ENCODE measurements at regions not wholly inside any gene's neighbourhood (a gene's known extent, or its start where the extent isn't known, plus 50 kb on each side); places are given as distances from the start of the nearest gene placed in this dataset.

DNA sequence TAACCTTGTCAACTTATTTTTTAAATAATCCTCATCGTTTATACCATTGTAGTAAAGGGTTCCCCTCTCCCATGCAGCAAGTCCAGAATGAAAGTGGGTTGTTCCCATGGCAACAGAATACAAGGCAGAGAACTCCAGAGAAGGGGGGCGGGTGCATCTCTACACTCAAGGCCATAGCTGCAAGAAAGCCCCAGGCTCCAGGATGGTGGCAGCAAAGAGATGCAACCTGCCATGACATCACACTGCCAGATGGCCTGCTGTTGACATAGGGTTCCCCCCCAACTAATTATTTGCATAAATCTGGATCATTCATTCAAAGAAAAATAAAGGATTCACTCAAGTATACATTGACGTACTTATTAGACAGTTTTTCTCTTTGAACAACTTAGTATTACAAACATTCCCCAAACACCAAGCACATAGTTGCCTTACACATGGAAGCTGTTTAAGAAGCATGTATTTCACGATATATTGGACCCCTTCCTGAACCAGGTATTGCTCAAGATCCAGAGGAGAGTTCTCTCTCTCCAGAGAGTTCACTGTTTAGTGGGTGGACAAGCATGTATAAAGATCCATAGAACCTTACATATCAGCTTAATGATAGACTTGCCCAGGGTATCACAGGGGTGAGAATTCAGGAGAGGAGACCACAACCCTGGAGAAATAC is 87.4 kb upstream of the KLF7 start:
- intact Hi-C loops (cut with micrococcal nuclease) = no loop called here
- H3K4me1 Mint-ChIP-seq = no peaks in the 10 kb centered on the region
- no peak for ATAC-seq
- Histone ChIP-seq H3K4me1 (ENCODE audit: control insufficient read depth, insufficient read depth, low read length) (peaks cover 6% of the 10 kb centered on the region), H3K27ac (ENCODE audit: low read length) (no peak overlapping the region), H3K36me3 (ENCODE audit: control insufficient read depth, insufficient read depth, low read length) (no peaks in the 10 kb centered on the region), H3K4me3 (ENCODE audit: low read length) (no peak overlapping the region), H3K27me3 (ENCODE audit: control insufficient read depth, insufficient read depth, low read length) (no peaks in the 10 kb centered on the region), H3K9me3 (ENCODE audit: control insufficient read depth, insufficient read depth, low read length) (no peaks in the 10 kb centered on the region)
- H3K36me3 Mint-ChIP-seq = no peaks in the 10 kb centered on the region
- 80% methylated on average over 3 of the region's 4 CpGs for WGBS (ENCODE audit: insufficient coverage)
- H3K4me3 Mint-ChIP-seq = no peak overlapping the region
- no peak overlapping the region for H3K27ac Mint-ChIP-seq
- no peak for DNase-seq
- TF ChIP-seq, protein P1, sequence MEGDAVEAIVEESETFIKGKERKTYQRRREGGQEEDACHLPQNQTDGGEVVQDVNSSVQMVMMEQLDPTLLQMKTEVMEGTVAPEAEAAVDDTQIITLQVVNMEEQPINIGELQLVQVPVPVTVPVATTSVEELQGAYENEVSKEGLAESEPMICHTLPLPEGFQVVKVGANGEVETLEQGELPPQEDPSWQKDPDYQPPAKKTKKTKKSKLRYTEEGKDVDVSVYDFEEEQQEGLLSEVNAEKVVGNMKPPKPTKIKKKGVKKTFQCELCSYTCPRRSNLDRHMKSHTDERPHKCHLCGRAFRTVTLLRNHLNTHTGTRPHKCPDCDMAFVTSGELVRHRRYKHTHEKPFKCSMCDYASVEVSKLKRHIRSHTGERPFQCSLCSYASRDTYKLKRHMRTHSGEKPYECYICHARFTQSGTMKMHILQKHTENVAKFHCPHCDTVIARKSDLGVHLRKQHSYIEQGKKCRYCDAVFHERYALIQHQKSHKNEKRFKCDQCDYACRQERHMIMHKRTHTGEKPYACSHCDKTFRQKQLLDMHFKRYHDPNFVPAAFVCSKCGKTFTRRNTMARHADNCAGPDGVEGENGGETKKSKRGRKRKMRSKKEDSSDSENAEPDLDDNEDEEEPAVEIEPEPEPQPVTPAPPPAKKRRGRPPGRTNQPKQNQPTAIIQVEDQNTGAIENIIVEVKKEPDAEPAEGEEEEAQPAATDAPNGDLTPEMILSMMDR (IDR thresholded peaks at IDR 0.05) = no peak
- no peaks in the 10 kb centered on the region for H3K9me3 Mint-ChIP-seq
- peaks cover 29 to 42% of the 10 kb centered on the region in 2 donors for H3K27me3 Mint-ChIP-seq (ENCODE audit: low read depth in 2 of 2)

DNA sequence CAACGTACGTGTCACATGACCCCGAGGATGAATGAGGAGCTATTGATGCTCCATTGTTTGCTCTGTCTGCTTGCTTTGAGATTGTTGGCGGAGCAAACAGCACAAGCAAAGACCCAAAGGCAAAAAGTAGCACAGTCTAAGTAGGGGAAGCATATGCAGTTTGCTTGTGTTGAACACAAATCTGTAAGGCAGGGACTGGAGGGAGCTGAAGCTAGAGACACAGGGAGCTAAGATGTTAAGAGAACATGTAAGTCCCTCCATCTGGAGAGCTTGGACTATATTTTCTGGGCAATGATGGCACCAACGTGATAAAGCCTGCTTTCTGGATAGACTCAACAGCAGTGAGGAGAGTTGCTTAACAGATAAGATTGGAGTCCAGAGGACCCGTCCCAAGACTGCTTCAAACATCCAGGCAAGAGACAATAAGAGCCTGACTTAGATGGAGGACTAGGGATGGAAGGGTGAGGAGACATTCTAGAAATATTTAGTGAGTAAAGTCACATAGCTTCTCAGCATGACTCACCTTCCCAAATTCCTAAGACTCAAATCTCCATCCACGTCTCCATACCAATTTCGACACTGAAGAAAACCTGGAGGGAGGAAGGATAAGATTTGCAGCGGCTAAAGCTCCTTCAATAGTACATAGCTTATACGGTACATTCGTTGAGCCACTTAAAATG is 88.1 kb upstream of the KLF7 start:
- TF ChIP-seq, protein P1 (IDR thresholded peaks at IDR 0.05) = no peak
- Mint-ChIP-seq H3K27ac (no peak overlapping the region), H3K4me3 (no peak overlapping the region), H3K4me1 (no peaks in the 10 kb centered on the region), H3K9me3 (no peaks in the 10 kb centered on the region), H3K27me3 (ENCODE audit: low read depth in 2 of 2) (peaks cover 29 to 42% of the 10 kb centered on the region in 2 donors), H3K36me3 (no peaks in the 10 kb centered on the region)
- WGBS (ENCODE audit: insufficient coverage) = 87% methylated on average over 11 of the region's 11 CpGs
- no peaks in the 10 kb centered on the region for H3K9me3 ChIP-seq (ENCODE audit: control insufficient read depth, insufficient read depth, low read length)
- no peaks in the 10 kb centered on the region for H3K36me3 ChIP-seq (ENCODE audit: control insufficient read depth, insufficient read depth, low read length)
- peaks cover 6% of the 10 kb centered on the region for H3K4me1 ChIP-seq (ENCODE audit: control insufficient read depth, insufficient read depth, low read length)
- no peak overlapping the region for H3K27ac ChIP-seq (ENCODE audit: low read length)
- no peaks in the 10 kb centered on the region for H3K27me3 ChIP-seq (ENCODE audit: control insufficient read depth, insufficient read depth, low read length)
- no peak for DNase-seq
- H3K4me3 ChIP-seq (ENCODE audit: low read length) = no peak overlapping the region
- intact Hi-C loops (cut with micrococcal nuclease) = no loop called here
- ATAC-seq = no peak

DNA sequence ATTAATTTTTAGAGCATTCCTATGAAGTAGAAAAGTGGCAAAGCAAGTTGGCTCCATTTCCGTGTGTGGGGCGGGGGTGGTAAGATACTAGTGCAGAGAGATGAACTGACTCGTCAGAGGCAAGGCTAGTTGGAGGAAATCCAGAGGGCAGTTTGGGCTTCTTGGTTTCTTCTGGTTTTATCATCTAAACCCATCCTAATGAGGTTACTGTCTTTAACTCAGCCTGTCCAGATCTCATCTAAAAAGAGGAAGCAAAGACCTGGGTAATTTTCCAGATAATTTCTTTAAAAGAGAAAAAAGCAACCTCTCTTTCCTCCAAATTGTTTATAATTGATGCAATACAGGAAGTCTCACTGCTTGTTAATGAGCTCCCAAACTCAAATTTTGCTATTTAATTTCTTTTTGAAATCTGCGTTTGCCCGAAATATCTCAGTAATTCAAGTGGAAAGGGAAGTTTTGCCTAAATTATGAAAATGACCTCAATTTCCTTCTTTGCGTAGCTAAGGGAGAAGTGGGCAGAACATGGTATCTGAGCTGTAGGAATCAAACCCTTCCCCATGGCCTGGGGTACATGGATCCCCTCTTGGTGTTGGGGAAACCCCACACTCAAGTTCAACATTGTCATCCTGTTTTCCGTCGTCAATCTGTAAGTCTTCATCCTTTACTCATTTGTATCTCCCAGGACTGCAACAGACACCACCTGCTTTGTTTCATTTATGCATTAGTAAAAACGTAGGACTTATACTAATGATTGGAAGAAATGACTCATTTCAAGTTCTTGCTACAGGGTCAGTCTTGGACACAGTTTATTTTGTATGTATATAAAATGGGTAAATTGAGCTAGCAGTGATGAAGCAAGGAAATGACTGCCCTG is 89.1 kb upstream of the KLF7 start:
- H3K4me3 ChIP-seq (ENCODE audit: low read length) = no peak overlapping the region
- peaks cover 6% of the 10 kb centered on the region for H3K4me1 ChIP-seq (ENCODE audit: control insufficient read depth, insufficient read depth, low read length)
- intact Hi-C loops (cut with micrococcal nuclease) = no loop called here
- no peak overlapping the region for H3K27ac ChIP-seq (ENCODE audit: low read length)
- H3K27me3 Mint-ChIP-seq (ENCODE audit: low read depth in 2 of 2) = peaks cover 27 to 48% of the 10 kb centered on the region in 2 donors
- TF ChIP-seq, protein P1 (IDR thresholded peaks at IDR 0.05) = no peak
- no peaks in the 10 kb centered on the region for H3K9me3 ChIP-seq (ENCODE audit: control insufficient read depth, insufficient read depth, low read length)
- H3K27ac Mint-ChIP-seq = no peak overlapping the region
- no peaks in the 10 kb centered on the region for H3K36me3 Mint-ChIP-seq
- ATAC-seq (peak in 1 of 3 donors; percentile 51), DNase-seq (no peak)
- WGBS (ENCODE audit: insufficient coverage) = 25% methylated on average over 8 of the region's 9 CpGs
- H3K4me1 Mint-ChIP-seq = no peaks in the 10 kb centered on the region
- no peak overlapping the region for H3K4me3 Mint-ChIP-seq
- H3K27me3 ChIP-seq (ENCODE audit: control insufficient read depth, insufficient read depth, low read length) = no peaks in the 10 kb centered on the region
- H3K36me3 ChIP-seq (ENCODE audit: control insufficient read depth, insufficient read depth, low read length) = no peaks in the 10 kb centered on the region
- H3K9me3 Mint-ChIP-seq = no peaks in the 10 kb centered on the region

All from natural killer cell (primary cell).